B cell (primary cell): ENCODE measurements at regions not wholly inside any gene's neighbourhood (a gene's known extent, or its start where the extent isn't known, plus 50 kb on each side); places are given as distances from the start of the nearest gene placed in this dataset.

Experiments used
- ATAC-seq: fragments of 200-7000 bp; cut with Tn5 transposase; one replicate; pipeline ENCODE4 v1.10.0; 2021; ENCODE audit warnings: low read depth, mild to moderate bottlenecking, moderate number of reproducible peaks, moderate library complexity
- CTCF ChIA-PET: fragments of 350-600 bp; sonication (Branson Sonifier 250); formaldehyde crosslinking; loops from one replicate; lab custom pipeline; 2021; ENCODE audit warnings: antibody characterized with exemption, inconsistent platforms; lab: Charles Lee
- POLR2A ChIA-PET: fragments of 350-600 bp; sonication (Branson Sonifier 250); formaldehyde crosslinking; loops from one replicate; lab custom pipeline; 2021; ENCODE audit warnings: antibody characterized with exemption; lab: Charles Lee
- DNase-seq: peaks from one replicate; pipeline ENCODE4 v3.0.0; 2013
- H2AFZ ChIP-seq: 2 replicates; pipeline ENCODE4 v1.6.1; 2012; ENCODE audit warnings: mild to moderate bottlenecking, low read depth, low read length; ENCODE audit not compliant: insufficient read depth, poor library complexity, severe bottlenecking
- H3K27ac ChIP-seq, 2 donors: 1 replicate in 1 of 2; 2 replicates in 1 of 2; pipeline ENCODE4 v1.5.1; 2012 to 2013; ENCODE audit warnings: low read length in 2 of 2, mild to moderate bottlenecking in 2 of 2, moderate library complexity in 1 of 2
- H3K27me3 ChIP-seq, 4 experiments: fragments of 200-600 bp in 1 of 4; sonication (generic) in 1 of 4; replicated peaks in 1 of 4; 1 replicate in 2 of 4; 2 replicates in 2 of 4; pipeline versions ENCODE4 v1.6.1 to v1.7.0; 2013 to 2016; ENCODE audit warnings: low read length in 3 of 4, mild to moderate bottlenecking in 2 of 4, mixed read lengths in 1 of 4, moderate library complexity in 1 of 4; ENCODE audit not compliant: insufficient read depth in 4 of 4, control insufficient read depth in 3 of 4; ENCODE audit errors: control extremely low read depth in 1 of 4
- H3K36me3 ChIP-seq, 2 experiments: replicated peaks in 1 of 2; 1 replicate in 1 of 2; 2 replicates in 1 of 2; pipeline versions ENCODE4 v1.6.1 to v1.7.1; 2013; ENCODE audit warnings: low read length in 1 of 2; ENCODE audit not compliant: insufficient read depth in 2 of 2, control insufficient read depth in 1 of 2; ENCODE audit errors: control extremely low read depth in 1 of 2, extremely low read depth in 1 of 2
- H3K4me1 ChIP-seq, 2 donors: fragments of 200-600 bp in 1 of 2; sonication (generic) in 1 of 2; 1 replicate in 1 of 2; 2 replicates in 1 of 2; pipeline versions ENCODE4 v1.5.1 to v1.6.1; 2013 to 2017; ENCODE audit warnings: low read length in 2 of 2; ENCODE audit not compliant: control insufficient read depth in 2 of 2, insufficient read depth in 2 of 2
- H3K4me2 ChIP-seq: replicated peaks from 2 replicates; pipeline ENCODE3; 2012; ENCODE audit warnings: mild to moderate bottlenecking, low read depth, low read length; ENCODE audit not compliant: poor library complexity, severe bottlenecking
- H3K4me3 ChIP-seq, 5 experiments: fragments of 200-600 bp in 1 of 5; sonication (generic) in 1 of 5; 1 replicate in 3 of 5; 2 replicates in 2 of 5; pipeline versions ENCODE4 v1.5.1 to v1.7.0; 2011 to 2016; ENCODE audit warnings: low read length in 4 of 5, mild to moderate bottlenecking in 4 of 5, low read depth in 2 of 5, control low read depth in 1 of 5, moderate library complexity in 1 of 5; ENCODE audit not compliant: insufficient read depth in 1 of 5; ENCODE audit errors: control extremely low read depth in 1 of 5, extremely low read depth in 1 of 5
- H3K79me2 ChIP-seq: fragments of 200-600 bp; sonication (generic); one replicate; pipeline ENCODE4 v1.6.0; 2016; ENCODE audit warnings: low read length; ENCODE audit not compliant: control insufficient read depth, insufficient read depth
- H3K9ac ChIP-seq: fragments of 200-600 bp; sonication (generic); 2 replicates; pipeline ENCODE4 v1.6.1; 2017; ENCODE audit warnings: mild to moderate bottlenecking, low read length, moderate library complexity
- H3K9me3 ChIP-seq, 3 donors: one replicate each; pipeline versions ENCODE4 v1.6.1 to v1.7.1; 2013; ENCODE audit warnings: low read length in 2 of 3; ENCODE audit not compliant: control insufficient read depth in 2 of 3, insufficient read depth in 1 of 3; ENCODE audit errors: control extremely low read depth in 1 of 3
- H4K20me1 ChIP-seq: 2 replicates; pipeline ENCODE4 v1.6.0; 2012; ENCODE audit warnings: mild to moderate bottlenecking, low read length; ENCODE audit not compliant: insufficient read depth, control insufficient read depth, poor library complexity, severe bottlenecking
- H3K27ac Mint-ChIP-seq: one replicate; pipeline ENCODE4 v1.8.0; 2021; ENCODE audit warnings: mixed read lengths
- H3K27me3 Mint-ChIP-seq: one replicate; pipeline ENCODE4 v1.8.0; 2021; ENCODE audit warnings: mixed read lengths
- H3K4me1 Mint-ChIP-seq: one replicate; pipeline ENCODE4 v1.8.0; 2021; ENCODE audit warnings: mixed read lengths
- H3K4me3 Mint-ChIP-seq: one replicate; pipeline ENCODE4 v1.8.0; 2021; ENCODE audit warnings: mixed read lengths
- H3K9me3 Mint-ChIP-seq: one replicate; pipeline ENCODE4 v1.8.0; 2022; ENCODE audit warnings: mixed read lengths; ENCODE audit not compliant: insufficient read depth
- EZH2 ChIP-seq: IDR thresholded peaks from 2 replicates; pipeline ENCODE4 v1.6.1; 2012; ENCODE audit warnings: borderline replicate concordance, low read depth, mild to moderate bottlenecking, moderate library complexity, low read length; ENCODE audit not compliant: insufficient read depth, poor library complexity, severe bottlenecking
- intact Hi-C: fragments of 100-400 bp; cut with micrococcal nuclease; formaldehyde crosslinking; loops from one replicate; pipeline ENCODE4 v1.10.0; 2022
- TF ChIP-seq, protein P1 (sequence below): fragments of 200-600 bp; IDR thresholded peaks from one replicate; pipeline ENCODE4 v1.8.0; 2022; ENCODE audit warnings: antibody characterized with exemption, mild to moderate bottlenecking

DNA sequence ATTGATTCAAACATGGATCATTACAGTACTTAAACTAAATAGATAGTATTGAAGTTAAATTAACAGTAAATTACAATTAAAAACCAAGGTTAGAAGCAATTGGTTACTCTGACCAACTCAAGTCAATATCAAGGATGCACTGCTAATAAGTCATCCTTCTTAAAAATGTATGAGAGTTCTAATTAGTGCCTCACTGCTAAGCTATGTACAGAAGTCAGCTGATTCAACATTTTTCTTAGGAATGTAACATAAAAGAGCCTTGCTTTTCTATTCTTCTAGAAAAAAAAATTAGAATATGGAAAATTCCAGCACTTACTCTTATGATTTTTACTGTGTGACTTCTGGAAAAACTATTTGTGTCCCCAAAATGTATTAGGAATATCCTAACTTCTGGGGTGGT is 75.7 kb upstream of the FBN2 start:
- Mint-ChIP-seq H3K9me3 (peaks cover 4% of the 10 kb centered on the region), H3K27ac (no peak overlapping the region), H3K27me3 (no peaks in the 10 kb centered on the region), H3K4me1 (no peaks in the 10 kb centered on the region), H3K4me3 (no peak overlapping the region)
- DNase-seq (no peak), ATAC-seq (no peak)
- Histone ChIP-seq H4K20me1 (no peaks in the 10 kb centered on the region), H3K4me2 (no peak overlapping the region), H3K9me3 (peaks cover 0 to 6% (median 0%) of the 10 kb centered on the region in 3 donors), H3K27ac (no peak overlapping the region), H2AFZ (no peak overlapping the region), H3K79me2 (no peaks in the 10 kb centered on the region), H3K9ac (no peak overlapping the region), H3K27me3 (no peaks in the 10 kb centered on the region), H3K4me1 (no peaks in the 10 kb centered on the region), H3K36me3 (no peaks in the 10 kb centered on the region), H3K4me3 (no peak overlapping the region)
- ChIA-PET POLR2A (no interaction called here), CTCF (no interaction called here)
- no peak for TF ChIP-seq EZH2
- TF ChIP-seq, protein P1, sequence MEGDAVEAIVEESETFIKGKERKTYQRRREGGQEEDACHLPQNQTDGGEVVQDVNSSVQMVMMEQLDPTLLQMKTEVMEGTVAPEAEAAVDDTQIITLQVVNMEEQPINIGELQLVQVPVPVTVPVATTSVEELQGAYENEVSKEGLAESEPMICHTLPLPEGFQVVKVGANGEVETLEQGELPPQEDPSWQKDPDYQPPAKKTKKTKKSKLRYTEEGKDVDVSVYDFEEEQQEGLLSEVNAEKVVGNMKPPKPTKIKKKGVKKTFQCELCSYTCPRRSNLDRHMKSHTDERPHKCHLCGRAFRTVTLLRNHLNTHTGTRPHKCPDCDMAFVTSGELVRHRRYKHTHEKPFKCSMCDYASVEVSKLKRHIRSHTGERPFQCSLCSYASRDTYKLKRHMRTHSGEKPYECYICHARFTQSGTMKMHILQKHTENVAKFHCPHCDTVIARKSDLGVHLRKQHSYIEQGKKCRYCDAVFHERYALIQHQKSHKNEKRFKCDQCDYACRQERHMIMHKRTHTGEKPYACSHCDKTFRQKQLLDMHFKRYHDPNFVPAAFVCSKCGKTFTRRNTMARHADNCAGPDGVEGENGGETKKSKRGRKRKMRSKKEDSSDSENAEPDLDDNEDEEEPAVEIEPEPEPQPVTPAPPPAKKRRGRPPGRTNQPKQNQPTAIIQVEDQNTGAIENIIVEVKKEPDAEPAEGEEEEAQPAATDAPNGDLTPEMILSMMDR, result no peak
- intact Hi-C loops, result no loop called here

DNA sequence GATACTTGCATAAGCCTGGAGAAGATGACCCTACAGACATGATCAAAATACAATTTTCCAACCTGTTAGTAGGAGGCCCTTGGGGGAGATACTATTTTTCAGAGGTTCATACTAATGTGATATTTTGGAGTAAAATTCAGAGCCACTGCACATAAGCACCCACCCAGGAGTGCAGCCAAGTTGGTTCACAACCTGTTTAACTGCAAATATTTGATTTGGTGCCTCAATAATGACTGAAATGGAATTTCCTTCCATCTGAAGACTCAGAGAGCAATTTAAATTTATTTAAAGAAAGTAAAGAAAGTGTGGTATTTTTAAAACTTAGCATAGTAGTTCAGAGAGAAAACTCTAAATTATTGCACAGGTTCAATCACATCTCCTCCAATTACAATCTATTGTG is 77.5 kb upstream of the FBN2 start:
- ATAC-seq, result no peak
- Mint-ChIP-seq H3K9me3 (no peaks in the 10 kb centered on the region), H3K4me3 (no peak overlapping the region), H3K4me1 (no peaks in the 10 kb centered on the region), H3K27ac (no peak overlapping the region), H3K27me3 (no peaks in the 10 kb centered on the region)
- Histone ChIP-seq H3K4me3 (no peak overlapping the region), H3K79me2 (no peaks in the 10 kb centered on the region), H3K4me1 (no peaks in the 10 kb centered on the region), H3K4me2 (no peak overlapping the region), H3K36me3 (no peaks in the 10 kb centered on the region), H3K9me3 (no peaks in the 10 kb centered on the region), H3K9ac (no peak overlapping the region), H3K27ac (no peak overlapping the region), H2AFZ (no peak overlapping the region), H3K27me3 (no peaks in the 10 kb centered on the region), H4K20me1 (no peaks in the 10 kb centered on the region)
- DNase-seq, result no peak
- TF ChIP-seq EZH2, result no peak
- TF ChIP-seq, protein P1, result no peak
- CTCF ChIA-PET, result no interaction called here
- POLR2A ChIA-PET, result no interaction called here
- intact Hi-C loops, result no loop called here
